ENCODE measurements at regions not wholly inside any gene's neighbourhood (a gene's known extent, or its start where the extent isn't known, plus 50 kb on each side); places are given as distances from the start of the nearest gene placed in this dataset.

DNA sequence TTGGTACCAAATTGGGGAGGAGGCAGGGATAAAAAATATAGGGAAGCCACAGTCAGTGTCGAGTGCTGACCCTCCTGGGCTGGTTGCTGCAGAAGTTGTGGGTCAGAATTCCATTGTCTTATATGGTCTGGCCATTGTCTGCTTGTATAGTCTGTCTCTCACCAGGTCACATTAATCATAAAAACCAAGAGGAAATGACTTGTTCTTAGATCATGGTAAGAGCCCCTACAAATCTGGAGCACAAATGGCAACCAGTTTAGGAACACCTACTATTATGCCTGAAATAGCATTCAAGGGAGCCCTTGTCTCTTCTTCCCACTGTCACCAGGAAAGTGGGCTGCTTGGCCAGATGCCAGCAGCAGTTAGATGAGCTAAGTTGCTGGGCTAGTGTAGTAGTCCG lies 119.7 kb upstream of the RMP24 start:
- TF ChIP-seq, protein P1, sequence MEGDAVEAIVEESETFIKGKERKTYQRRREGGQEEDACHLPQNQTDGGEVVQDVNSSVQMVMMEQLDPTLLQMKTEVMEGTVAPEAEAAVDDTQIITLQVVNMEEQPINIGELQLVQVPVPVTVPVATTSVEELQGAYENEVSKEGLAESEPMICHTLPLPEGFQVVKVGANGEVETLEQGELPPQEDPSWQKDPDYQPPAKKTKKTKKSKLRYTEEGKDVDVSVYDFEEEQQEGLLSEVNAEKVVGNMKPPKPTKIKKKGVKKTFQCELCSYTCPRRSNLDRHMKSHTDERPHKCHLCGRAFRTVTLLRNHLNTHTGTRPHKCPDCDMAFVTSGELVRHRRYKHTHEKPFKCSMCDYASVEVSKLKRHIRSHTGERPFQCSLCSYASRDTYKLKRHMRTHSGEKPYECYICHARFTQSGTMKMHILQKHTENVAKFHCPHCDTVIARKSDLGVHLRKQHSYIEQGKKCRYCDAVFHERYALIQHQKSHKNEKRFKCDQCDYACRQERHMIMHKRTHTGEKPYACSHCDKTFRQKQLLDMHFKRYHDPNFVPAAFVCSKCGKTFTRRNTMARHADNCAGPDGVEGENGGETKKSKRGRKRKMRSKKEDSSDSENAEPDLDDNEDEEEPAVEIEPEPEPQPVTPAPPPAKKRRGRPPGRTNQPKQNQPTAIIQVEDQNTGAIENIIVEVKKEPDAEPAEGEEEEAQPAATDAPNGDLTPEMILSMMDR (conservative IDR thresholded peaks at IDR 0.05; ENCODE audit: low read length): no peak
- no peak for TF ChIP-seq EZH2phosphoT487 (IDR thresholded peaks at IDR 0.05; ENCODE audit: borderline replicate concordance)
